Gastroesophageal sphincter (tissue), 4 donors: ENCODE measurements at regions not wholly inside any gene's neighbourhood (a gene's known extent, or its start where the extent isn't known, plus 50 kb on each side); places are given as distances from the start of the nearest gene placed in this dataset.

ENCODE experiments used
- ATAC-seq: fragments of 150-250 bp; one replicate; pipeline ENCODE4 v1.9.1; 2016; ENCODE audit warnings: mild to moderate bottlenecking, moderate library complexity
- H3K27ac ChIP-seq, 4 donors: fragments of 200-600 bp; sonication (generic) in 3 of 4; 1 replicate in 3 of 4; 2 replicates in 1 of 4; pipeline ENCODE4 v1.5.1; 2016 to 2019
- H3K27me3 ChIP-seq: fragments of 200-600 bp; sonication (generic); one replicate; pipeline ENCODE4 v1.5.1; 2019
- H3K36me3 ChIP-seq, 2 donors: fragments of 200-600 bp; sonication (generic); one replicate each; pipeline ENCODE4 v1.5.1; 2019; ENCODE audit warnings: control low read depth in 1 of 2
- H3K4me1 ChIP-seq, 3 donors: fragments of 200-600 bp; sonication (generic); 1 replicate in 2 of 3; 2 replicates in 1 of 3; pipeline ENCODE4 v1.5.1; 2016 to 2019; ENCODE audit warnings: control low read depth in 2 of 3
- H3K4me3 ChIP-seq, 2 donors: fragments of 200-600 bp; sonication (generic); one replicate each; pipeline ENCODE4 v1.5.1; 2019; ENCODE audit warnings: mild to moderate bottlenecking in 1 of 2, moderate library complexity in 1 of 2
- H3K9me3 ChIP-seq, 3 donors: fragments of 200-600 bp; sonication (generic); one replicate each; pipeline ENCODE4 v1.5.1; 2017 to 2019; ENCODE audit warnings: control low read depth in 2 of 3
- EP300 ChIP-seq: sonication (generic); formaldehyde crosslinking; IDR thresholded peaks from one replicate; pipeline ENCODE4 v1.6.1; 2017; ENCODE audit warnings: antibody characterized with exemption, mild to moderate bottlenecking
- POLR2A ChIP-seq, 2 donors: fragments of 450-650 bp; IDR thresholded peaks; one replicate each; pipeline ENCODE4 v1.6.1; 2017; ENCODE audit warnings: antibody characterized with exemption in 2 of 2, mild to moderate bottlenecking in 2 of 2, moderate library complexity in 1 of 2
- POLR2AphosphoS5 ChIP-seq: sonication (generic); formaldehyde crosslinking; IDR thresholded peaks from one replicate; pipeline ENCODE4 v1.6.1; 2017; ENCODE audit warnings: antibody characterized with exemption
- WGBS, 2 donors: methylation state at CpG; one replicate each; pipeline ENCODE4 v1.1.5; 2018; ENCODE audit warnings: low coverage in 1 of 2; 5-methylcytosine and 5-hydroxymethylcytosine counted together
- TF ChIP-seq, protein P1 (sequence below), 4 experiments: fragments of 200-600 bp in 2 of 4; fragments of 450-650 bp in 2 of 4; sonication (generic) in 1 of 4; IDR thresholded peaks; one replicate each; pipeline ENCODE4 v1.5.1; 2017 to 2019; ENCODE audit warnings: antibody characterized with exemption in 4 of 4, mild to moderate bottlenecking in 2 of 4, moderate library complexity in 2 of 4

DNA sequence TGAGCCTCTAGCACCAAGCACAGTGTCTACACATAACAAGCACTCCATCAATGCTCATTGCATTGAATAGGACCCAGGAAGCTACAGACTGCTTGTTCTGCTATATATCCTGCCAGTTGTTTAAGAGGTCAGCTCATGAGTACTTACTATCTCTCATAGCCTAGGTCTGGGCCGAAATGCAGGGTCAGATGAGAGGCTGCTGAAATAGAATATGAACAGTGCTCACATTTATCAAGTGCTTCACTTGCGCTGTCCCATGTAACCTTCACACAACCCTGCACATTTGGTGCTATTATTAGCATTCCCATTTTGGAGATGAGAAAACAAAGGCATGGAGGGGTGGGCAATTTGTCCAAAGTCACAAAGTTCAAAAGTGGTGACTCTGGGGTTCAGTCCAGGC, 153.6 kb downstream of the FGF18 start:
- Histone ChIP-seq H3K27me3 (peaks cover 7% of the 10 kb centered on the region), H3K4me1 (peaks cover 0 to 6% (median 0%) of the 10 kb centered on the region in 3 donors), H3K9me3 (peaks cover 0 to 43% (median 0%) of the 10 kb centered on the region in 3 donors), H3K4me3 (no peak overlapping the region), H3K36me3 (no peaks in the 10 kb centered on the region), H3K27ac (no peak overlapping the region)
- 80 to 81% methylated on average over 1 to 2 of the region's 2 CpGs for WGBS, 2 donors
- no peak for TF ChIP-seq EP300
- TF ChIP-seq POLR2A (IDR thresholded peaks at IDR 0.05) = no peak
- no peak for TF ChIP-seq POLR2AphosphoS5
- TF ChIP-seq, protein P1, sequence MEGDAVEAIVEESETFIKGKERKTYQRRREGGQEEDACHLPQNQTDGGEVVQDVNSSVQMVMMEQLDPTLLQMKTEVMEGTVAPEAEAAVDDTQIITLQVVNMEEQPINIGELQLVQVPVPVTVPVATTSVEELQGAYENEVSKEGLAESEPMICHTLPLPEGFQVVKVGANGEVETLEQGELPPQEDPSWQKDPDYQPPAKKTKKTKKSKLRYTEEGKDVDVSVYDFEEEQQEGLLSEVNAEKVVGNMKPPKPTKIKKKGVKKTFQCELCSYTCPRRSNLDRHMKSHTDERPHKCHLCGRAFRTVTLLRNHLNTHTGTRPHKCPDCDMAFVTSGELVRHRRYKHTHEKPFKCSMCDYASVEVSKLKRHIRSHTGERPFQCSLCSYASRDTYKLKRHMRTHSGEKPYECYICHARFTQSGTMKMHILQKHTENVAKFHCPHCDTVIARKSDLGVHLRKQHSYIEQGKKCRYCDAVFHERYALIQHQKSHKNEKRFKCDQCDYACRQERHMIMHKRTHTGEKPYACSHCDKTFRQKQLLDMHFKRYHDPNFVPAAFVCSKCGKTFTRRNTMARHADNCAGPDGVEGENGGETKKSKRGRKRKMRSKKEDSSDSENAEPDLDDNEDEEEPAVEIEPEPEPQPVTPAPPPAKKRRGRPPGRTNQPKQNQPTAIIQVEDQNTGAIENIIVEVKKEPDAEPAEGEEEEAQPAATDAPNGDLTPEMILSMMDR (IDR thresholded peaks at IDR 0.05) = no peak
- ATAC-seq = no peak

DNA sequence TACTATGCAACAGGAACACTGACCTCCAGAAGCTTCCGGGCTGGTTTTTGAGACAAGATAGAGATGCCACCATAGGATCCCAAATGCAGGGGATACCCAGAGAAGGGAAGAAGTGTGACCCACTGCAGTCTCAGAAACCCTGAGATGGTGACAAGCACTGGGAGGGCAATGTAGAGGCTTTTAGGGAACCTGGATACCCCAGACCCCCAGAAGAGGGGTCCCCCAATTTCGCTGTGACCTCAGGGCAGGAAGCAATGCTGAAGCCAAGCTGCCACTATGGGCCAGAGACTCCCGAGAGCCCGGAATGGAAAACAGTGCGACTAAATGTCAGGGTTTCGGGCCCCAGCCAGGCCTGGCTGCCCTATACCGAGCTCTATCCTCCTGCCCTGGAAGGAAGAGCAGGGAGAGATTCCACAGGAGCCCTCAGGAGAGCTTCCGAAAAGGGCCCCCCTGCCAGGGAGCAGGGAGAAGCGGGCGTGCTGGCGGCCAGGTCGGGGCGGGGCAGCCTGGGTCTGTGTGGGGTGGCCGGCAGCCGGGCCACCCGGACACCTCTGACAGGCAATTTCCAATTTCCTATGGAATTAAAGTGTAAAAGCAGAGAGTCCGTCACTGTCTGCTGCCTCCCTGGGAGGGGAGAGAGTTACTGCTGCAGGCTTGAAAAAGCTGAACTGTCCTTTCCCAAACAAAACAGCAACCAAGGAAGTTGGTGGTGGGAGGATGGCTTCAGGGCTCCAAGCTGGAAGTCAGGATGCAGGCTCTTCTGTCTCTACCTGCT, 154.2 kb downstream of the FGF18 start:
- no peak for TF ChIP-seq EP300
- no peak for TF ChIP-seq POLR2AphosphoS5
- TF ChIP-seq, protein P1 (IDR thresholded peaks at IDR 0.05) = no peak
- no peak for TF ChIP-seq POLR2A (IDR thresholded peaks at IDR 0.05)
- H3K9me3 ChIP-seq = peaks cover 0 to 38% (median 0%) of the 10 kb centered on the region in 3 donors
- no peak overlapping the region for H3K4me3 ChIP-seq
- H3K27ac ChIP-seq = peak overlapping the region in 2 of 4 donors; percentile 14 to 50
- peaks cover 9% of the 10 kb centered on the region for H3K27me3 ChIP-seq
- peaks cover 0 to 12% (median under 1%) of the 10 kb centered on the region in 3 donors for H3K4me1 ChIP-seq
- WGBS, 2 donors = 67 to 80% methylated on average over 3 to 4 of the region's 17 CpGs
- no peak for ATAC-seq
- H3K36me3 ChIP-seq = no peaks in the 10 kb centered on the region

DNA sequence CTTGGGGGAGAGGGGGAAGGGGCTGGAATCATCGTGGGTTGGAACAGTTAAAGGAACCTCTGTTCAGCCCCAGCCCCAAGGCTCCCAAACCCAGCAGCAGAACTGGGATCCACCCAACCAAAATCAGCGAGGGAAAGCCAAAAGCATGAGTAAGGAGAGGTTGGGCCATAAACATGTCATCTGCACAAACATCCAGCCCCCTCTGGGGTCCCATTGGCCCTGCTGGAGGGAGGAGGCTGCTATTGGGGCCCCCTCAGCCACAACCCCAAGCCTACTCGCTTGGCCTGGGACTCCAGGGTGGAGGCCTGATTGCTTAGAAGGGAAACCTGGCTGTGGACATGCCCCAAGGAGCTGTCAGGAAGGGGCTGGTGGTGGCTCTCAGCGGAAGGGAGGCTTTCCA, 154.9 kb downstream of the FGF18 start:
- WGBS, 2 donors = 75% methylated on average over 1 of the region's 4 CpGs; no CpG with 5 or more reads in 1 of the 2 donors
- peaks cover 0 to 30% (median 0%) of the 10 kb centered on the region in 3 donors for H3K9me3 ChIP-seq
- no peak overlapping the region for H3K4me3 ChIP-seq
- peaks cover 0 to 18% (median 3%) of the 10 kb centered on the region in 3 donors for H3K4me1 ChIP-seq
- no peaks in the 10 kb centered on the region for H3K36me3 ChIP-seq
- TF ChIP-seq EP300 = no peak
- TF ChIP-seq POLR2A (IDR thresholded peaks at IDR 0.05) = no peak
- TF ChIP-seq, protein P1 (IDR thresholded peaks at IDR 0.05) = no peak
- no peak for TF ChIP-seq POLR2AphosphoS5
- ATAC-seq = peak; percentile 76
- peak overlapping the region in 3 of 4 donors; percentile 14 to 59 (median 54) for H3K27ac ChIP-seq
- peaks cover 9% of the 10 kb centered on the region for H3K27me3 ChIP-seq

DNA sequence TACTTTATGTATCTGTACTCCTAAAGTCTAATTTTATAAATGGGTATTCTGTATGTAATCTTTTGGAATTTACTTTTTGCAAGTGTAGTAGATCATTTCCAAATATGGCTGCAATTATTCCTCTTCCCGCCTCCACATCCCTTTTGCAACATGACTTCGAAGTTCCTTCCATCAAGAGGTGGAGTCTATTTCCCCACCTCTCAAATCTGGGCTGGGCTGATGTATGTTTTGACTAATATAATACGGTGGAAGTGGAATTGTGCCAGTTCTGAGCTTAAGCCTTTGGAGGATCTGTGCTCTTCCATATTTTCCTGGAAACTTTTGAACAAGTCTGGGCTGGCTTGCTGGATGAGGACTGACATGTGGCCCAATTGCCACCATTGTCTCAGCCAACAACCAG, 155.9 kb downstream of the FGF18 start:
- WGBS, 2 donors = 45 to 57% methylated on average over 3 of the region's 3 CpGs
- H3K4me1 ChIP-seq = peaks cover 0 to 29% (median 3%) of the 10 kb centered on the region in 3 donors
- TF ChIP-seq EP300 (no peak), POLR2A (IDR thresholded peaks at IDR 0.05) (no peak), POLR2AphosphoS5 (no peak)
- TF ChIP-seq, protein P1 (IDR thresholded peaks at IDR 0.05) = no peak
- H3K36me3 ChIP-seq = no peaks in the 10 kb centered on the region
- H3K9me3 ChIP-seq = peaks cover 0 to 20% (median 0%) of the 10 kb centered on the region in 3 donors
- H3K4me3 ChIP-seq = no peak overlapping the region
- no peak overlapping the region for H3K27ac ChIP-seq
- H3K27me3 ChIP-seq = peaks cover 9% of the 10 kb centered on the region
- no peak for ATAC-seq

DNA sequence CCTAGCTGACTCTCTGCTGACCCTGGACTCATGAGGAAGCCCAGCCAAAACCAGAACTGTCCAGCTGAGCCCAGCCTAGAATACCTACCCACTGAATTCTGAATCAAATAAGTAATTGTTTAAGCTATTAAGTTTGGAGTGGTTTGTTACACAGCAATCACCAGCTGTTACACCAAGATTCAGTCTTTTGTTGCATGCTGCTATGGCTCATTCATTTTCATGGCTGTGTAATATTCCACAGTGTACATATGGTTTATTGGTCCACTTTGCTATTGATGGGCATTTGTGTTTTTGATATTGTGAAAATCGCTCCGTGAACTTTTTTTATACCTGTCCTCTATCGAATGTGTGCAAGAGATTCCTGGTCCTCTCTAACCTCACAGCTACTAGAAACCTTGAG, 156.4 kb downstream of the FGF18 start:
- Histone ChIP-seq H3K27me3 (peaks cover 9% of the 10 kb centered on the region), H3K27ac (no peak overlapping the region), H3K9me3 (peaks cover 0 to 16% (median 0%) of the 10 kb centered on the region in 3 donors), H3K4me3 (no peak overlapping the region), H3K36me3 (no peaks in the 10 kb centered on the region), H3K4me1 (peaks cover 0 to 29% (median 3%) of the 10 kb centered on the region in 3 donors)
- TF ChIP-seq POLR2AphosphoS5 (no peak), POLR2A (IDR thresholded peaks at IDR 0.05) (no peak), EP300 (no peak)
- TF ChIP-seq, protein P1 (IDR thresholded peaks at IDR 0.05) = no peak
- ATAC-seq = no peak
- WGBS, 2 donors = 90 to 100% methylated on average over 3 of the region's 3 CpGs
